T-helper 17 cell (primary cell): ENCODE measurements at regions not wholly inside any gene's neighbourhood (a gene's known extent, or its start where the extent isn't known, plus 50 kb on each side); places are given as distances from the start of the nearest gene placed in this dataset.

Experiments used
- ATAC-seq: fragments of 150-1000 bp; cut with Tn5 transposase; 2 replicates; pipeline ENCODE4 v1.10.0; 2021; ENCODE audit warnings: mild to moderate bottlenecking, moderate library complexity
- DNase-seq, 3 donors: peaks; one replicate each; pipeline versions ENCODE4 v3.0.0 to v3.0.0-alpha.2; 2020 to 2021
- H3K9me3 ChIP-seq: one replicate; pipeline ENCODE4 v1.7.0; 2013; ENCODE audit warnings: low read length, mild to moderate bottlenecking; ENCODE audit not compliant: control insufficient read depth, poor library complexity, severe bottlenecking
- H3K27ac Mint-ChIP-seq: one replicate; pipeline ENCODE4 v1.8.0; 2022; ENCODE audit warnings: mild to moderate bottlenecking, moderate library complexity, mixed read lengths
- H3K27me3 Mint-ChIP-seq: one replicate; pipeline ENCODE4 v1.8.0; 2022; ENCODE audit warnings: mixed read lengths
- H3K36me3 Mint-ChIP-seq: one replicate; pipeline ENCODE4 v1.8.0; 2022; ENCODE audit warnings: low read depth, mixed read lengths
- H3K4me1 Mint-ChIP-seq: one replicate; pipeline ENCODE4 v1.8.0; 2022; ENCODE audit warnings: mild to moderate bottlenecking, mixed read lengths
- H3K4me3 Mint-ChIP-seq: one replicate; pipeline ENCODE4 v1.8.0; 2022; ENCODE audit warnings: mild to moderate bottlenecking, moderate library complexity, mixed read lengths

- Mint-ChIP-seq H3K27ac (no peak overlapping the region), H3K4me3 (no peak overlapping the region), H3K36me3 (no peaks in the 10 kb centered on the region), H3K4me1 (no peaks in the 10 kb centered on the region), H3K27me3 (no peaks in the 10 kb centered on the region)
- no peaks in the 10 kb centered on the region for H3K9me3 ChIP-seq
- ATAC-seq (no peak), DNase-seq (no peak)
These were observed 659.8 kb upstream of the KLF4 start for GRCh38 chr9:108149326-108149725.

GRCh38 chr9:108142504-108143201, 653.1 kb upstream of the KLF4 start:
- H3K27ac Mint-ChIP-seq: no peak overlapping the region
- H3K9me3 ChIP-seq: no peaks in the 10 kb centered on the region
- no peaks in the 10 kb centered on the region for H3K27me3 Mint-ChIP-seq
- H3K4me1 Mint-ChIP-seq: no peaks in the 10 kb centered on the region
- no peaks in the 10 kb centered on the region for H3K36me3 Mint-ChIP-seq
- DNase-seq (no peak), ATAC-seq (no peak)
- no peak overlapping the region for H3K4me3 Mint-ChIP-seq

- Mint-ChIP-seq H3K4me3 (no peak overlapping the region), H3K36me3 (no peaks in the 10 kb centered on the region), H3K27me3 (no peaks in the 10 kb centered on the region), H3K4me1 (no peaks in the 10 kb centered on the region), H3K27ac (no peak overlapping the region)
- no peaks in the 10 kb centered on the region for H3K9me3 ChIP-seq
- DNase-seq (no peak), ATAC-seq (no peak)
These were observed 652.6 kb upstream of the KLF4 start for GRCh38 chr9:108142142-108142503.

GRCh38 chr9:108139900-108140299, 650.3 kb upstream of the KLF4 start:
- H3K27ac Mint-ChIP-seq: no peak overlapping the region
- H3K4me3 Mint-ChIP-seq: no peak overlapping the region
- no peak for DNase-seq
- no peaks in the 10 kb centered on the region for H3K9me3 ChIP-seq
- H3K27me3 Mint-ChIP-seq: no peaks in the 10 kb centered on the region
- no peak for ATAC-seq
- no peaks in the 10 kb centered on the region for H3K4me1 Mint-ChIP-seq
- no peaks in the 10 kb centered on the region for H3K36me3 Mint-ChIP-seq

- no peaks in the 10 kb centered on the region for H3K4me1 Mint-ChIP-seq
- no peak overlapping the region for H3K4me3 Mint-ChIP-seq
- no peaks in the 10 kb centered on the region for H3K9me3 ChIP-seq
- no peak overlapping the region for H3K27ac Mint-ChIP-seq
- DNase-seq: no peak
- no peaks in the 10 kb centered on the region for H3K36me3 Mint-ChIP-seq
- no peak for ATAC-seq
- no peaks in the 10 kb centered on the region for H3K27me3 Mint-ChIP-seq
These were observed 648.9 kb upstream of the KLF4 start for GRCh38 chr9:108138516-108138915.

- no peak for DNase-seq
- no peak overlapping the region for H3K4me3 Mint-ChIP-seq
- no peak overlapping the region for H3K27ac Mint-ChIP-seq
- H3K27me3 Mint-ChIP-seq: no peaks in the 10 kb centered on the region
- no peaks in the 10 kb centered on the region for H3K4me1 Mint-ChIP-seq
- H3K9me3 ChIP-seq: no peaks in the 10 kb centered on the region
- ATAC-seq: no peak
- H3K36me3 Mint-ChIP-seq: no peaks in the 10 kb centered on the region
These were observed 647.1 kb upstream of the KLF4 start for GRCh38 chr9:108136656-108137055.

- no peak for DNase-seq
- Mint-ChIP-seq H3K36me3 (no peaks in the 10 kb centered on the region), H3K27me3 (no peaks in the 10 kb centered on the region), H3K4me1 (no peaks in the 10 kb centered on the region), H3K27ac (no peak overlapping the region), H3K4me3 (no peak overlapping the region)
- H3K9me3 ChIP-seq: no peaks in the 10 kb centered on the region
- no peak for ATAC-seq
These were observed 645.0 kb upstream of the KLF4 start for GRCh38 chr9:108134486-108135128.

- no peak overlapping the region for H3K27ac Mint-ChIP-seq
- H3K4me3 Mint-ChIP-seq: no peak overlapping the region
- ATAC-seq (no peak), DNase-seq (no peak)
- H3K4me1 Mint-ChIP-seq: no peaks in the 10 kb centered on the region
- no peaks in the 10 kb centered on the region for H3K36me3 Mint-ChIP-seq
- H3K27me3 Mint-ChIP-seq: no peaks in the 10 kb centered on the region
- no peaks in the 10 kb centered on the region for H3K9me3 ChIP-seq
These were observed 644.1 kb upstream of the KLF4 start for GRCh38 chr9:108133680-108134079.

GRCh38 chr9:108133101-108133500, 643.5 kb upstream of the KLF4 start:
- Mint-ChIP-seq H3K4me1 (no peaks in the 10 kb centered on the region), H3K27me3 (no peaks in the 10 kb centered on the region), H3K4me3 (no peak overlapping the region), H3K27ac (no peak overlapping the region), H3K36me3 (no peaks in the 10 kb centered on the region)
- ATAC-seq: no peak
- DNase-seq: no peak
- no peaks in the 10 kb centered on the region for H3K9me3 ChIP-seq

GRCh38 chr9:108130905-108131304, 641.3 kb upstream of the KLF4 start:
- H3K27ac Mint-ChIP-seq: no peak overlapping the region
- no peak for ATAC-seq
- no peak for DNase-seq
- H3K27me3 Mint-ChIP-seq: no peaks in the 10 kb centered on the region
- H3K4me3 Mint-ChIP-seq: no peak overlapping the region
- H3K9me3 ChIP-seq: no peaks in the 10 kb centered on the region
- no peaks in the 10 kb centered on the region for H3K4me1 Mint-ChIP-seq
- H3K36me3 Mint-ChIP-seq: no peaks in the 10 kb centered on the region

- Mint-ChIP-seq H3K4me3 (no peak overlapping the region), H3K36me3 (no peaks in the 10 kb centered on the region)
- no peak for DNase-seq
These were observed 636.1 kb upstream of the KLF4 start for GRCh38 chr9:108125625-108126024.

GRCh38 chr9:108119530-108120113, 630.1 kb upstream of the KLF4 start:
- no peaks in the 10 kb centered on the region for H3K4me1 Mint-ChIP-seq
- no peaks in the 10 kb centered on the region for H3K27me3 Mint-ChIP-seq
- H3K9me3 ChIP-seq: no peaks in the 10 kb centered on the region
- H3K27ac Mint-ChIP-seq: no peak overlapping the region
- no peaks in the 10 kb centered on the region for H3K36me3 Mint-ChIP-seq
- H3K4me3 Mint-ChIP-seq: no peak overlapping the region
- DNase-seq (no peak), ATAC-seq (no peak)

More at GRCh38 chr9:108125625-108126024, 636.1 kb upstream of the KLF4 start:
- no peaks in the 10 kb centered on the region for H3K4me1 Mint-ChIP-seq
- H3K9me3 ChIP-seq: no peaks in the 10 kb centered on the region
- H3K27ac Mint-ChIP-seq: no peak overlapping the region
- H3K27me3 Mint-ChIP-seq: no peaks in the 10 kb centered on the region
- ATAC-seq: no peak

GRCh38 chr9:108117795-108118194, 628.2 kb upstream of the KLF4 start:
- Mint-ChIP-seq H3K27me3 (no peaks in the 10 kb centered on the region), H3K4me3 (no peak overlapping the region), H3K4me1 (no peaks in the 10 kb centered on the region), H3K36me3 (no peaks in the 10 kb centered on the region), H3K27ac (no peak overlapping the region)
- DNase-seq (no peak), ATAC-seq (no peak)
- no peaks in the 10 kb centered on the region for H3K9me3 ChIP-seq

- no peaks in the 10 kb centered on the region for H3K9me3 ChIP-seq
- Mint-ChIP-seq H3K4me1 (no peaks in the 10 kb centered on the region), H3K36me3 (no peaks in the 10 kb centered on the region), H3K27me3 (no peaks in the 10 kb centered on the region), H3K27ac (no peak overlapping the region), H3K4me3 (no peak overlapping the region)
- ATAC-seq: no peak
- no peak for DNase-seq
These were observed 627.7 kb upstream of the KLF4 start for GRCh38 chr9:108117306-108117705.
